GM19395 (cell line): ENCODE measurements at regions not wholly inside any gene's neighbourhood (a gene's known extent, or its start where the extent isn't known, plus 50 kb on each side); places are given as distances from the start of the nearest gene placed in this dataset.
"Not testable (repeated sequence)": the region's sequence is repeated elsewhere in the genome, so short reads cannot be mapped to it uniquely, and the experiment has no call there.

Experiments
- ATAC-seq: cut with Tn5 transposase; IDR thresholded peaks from one replicate; pipeline ENCODE4 v1.9.1; 2021; ENCODE audit warnings: mild to moderate bottlenecking, moderate library complexity; ENCODE audit not compliant: unreplicated experiment

DNA sequence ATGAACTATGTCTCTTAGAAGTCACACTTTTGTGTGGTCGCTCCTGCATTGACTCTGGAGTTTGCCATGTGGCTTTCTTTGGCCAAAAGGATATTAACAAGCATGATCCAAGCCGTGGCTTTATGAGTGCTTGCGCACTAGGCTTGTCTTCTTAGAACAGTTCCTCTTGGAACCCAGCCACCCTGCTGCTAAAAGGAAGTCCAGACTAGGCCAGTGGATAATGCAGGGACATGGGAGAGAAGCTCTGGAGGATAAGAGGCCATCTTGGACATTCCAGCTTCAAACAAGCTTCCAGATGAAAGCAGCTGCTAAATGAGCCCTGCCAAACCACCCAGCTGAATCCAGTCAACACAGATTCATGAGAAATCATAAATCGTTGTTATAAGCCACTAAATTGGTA lies 346.4 kb downstream of the CDC5L start:
- ATAC-seq: no peak

DNA sequence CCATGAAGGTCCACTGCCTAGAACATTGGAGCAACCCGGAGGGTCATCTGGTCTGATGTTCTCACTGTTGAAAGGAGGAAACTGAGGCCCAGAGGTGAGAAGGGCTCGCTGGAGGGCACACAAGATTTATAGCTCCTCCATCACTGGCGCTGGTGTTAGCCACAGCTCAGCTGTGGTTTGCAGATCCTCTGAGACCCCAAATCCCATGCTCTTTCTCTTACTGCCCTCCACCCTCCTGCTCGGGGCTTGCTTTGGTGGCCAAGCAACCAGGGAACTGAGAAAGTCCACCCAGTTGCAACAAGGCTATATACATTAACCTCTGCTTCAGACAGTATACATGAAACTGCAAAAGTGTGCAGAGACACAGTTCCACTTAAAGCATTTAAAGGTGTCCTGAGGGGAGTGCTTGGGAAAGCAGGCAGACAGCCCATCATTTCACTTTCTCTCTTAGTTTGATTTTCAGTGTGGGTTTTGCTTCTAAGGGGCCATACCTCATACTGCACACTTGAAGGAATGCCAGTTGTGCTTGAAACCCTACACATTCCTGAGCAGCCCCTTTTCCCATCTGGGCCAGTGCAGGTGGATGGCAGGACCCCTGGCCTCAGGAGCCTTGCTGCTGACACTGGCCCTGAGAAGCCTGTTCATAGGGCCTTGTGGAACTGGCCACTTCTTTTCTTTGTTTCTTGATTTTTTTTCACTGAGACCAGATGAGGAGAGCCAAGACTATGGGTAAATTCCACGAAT lies 347.6 kb downstream of the CDC5L start:
- ATAC-seq: peak; percentile 23

DNA sequence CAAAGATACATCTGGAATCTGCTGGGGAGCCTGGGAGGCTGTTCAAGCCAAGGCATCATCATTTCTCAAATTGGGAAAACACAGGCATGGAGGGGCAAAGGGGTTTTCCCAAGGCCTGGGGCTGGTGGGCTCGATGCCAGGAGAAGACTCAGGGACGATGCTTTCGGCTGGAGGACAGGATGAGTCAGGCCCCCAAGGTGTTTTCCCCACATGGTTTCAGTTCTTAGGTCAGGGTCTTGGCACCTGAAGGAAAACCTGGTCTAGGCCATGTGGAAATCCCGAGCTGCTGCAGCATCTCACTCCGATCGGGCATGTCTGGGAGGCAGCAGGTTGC lies 348.1 kb downstream of the CDC5L start:
- ATAC-seq: peak; percentile 47

DNA sequence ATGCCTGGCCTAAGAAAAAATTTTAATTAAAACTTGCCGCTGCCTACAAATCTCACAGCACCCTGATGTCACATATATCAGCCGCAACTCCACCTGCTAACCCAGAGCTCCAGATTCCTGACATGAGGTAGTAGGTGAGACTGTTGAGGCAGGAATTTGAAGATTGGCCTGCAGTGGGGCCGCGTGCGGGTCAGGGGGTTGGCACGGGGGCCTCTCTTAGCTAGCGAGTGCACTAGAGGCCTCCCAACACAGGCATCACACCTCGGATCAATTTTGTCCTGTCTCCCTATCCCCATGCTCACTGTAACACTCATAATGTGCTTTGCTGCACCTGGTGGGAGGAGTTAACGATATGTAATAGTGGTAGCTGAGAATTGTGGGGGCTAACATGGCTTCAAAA lies 349.8 kb downstream of the CDC5L start:
- no peak for ATAC-seq

DNA sequence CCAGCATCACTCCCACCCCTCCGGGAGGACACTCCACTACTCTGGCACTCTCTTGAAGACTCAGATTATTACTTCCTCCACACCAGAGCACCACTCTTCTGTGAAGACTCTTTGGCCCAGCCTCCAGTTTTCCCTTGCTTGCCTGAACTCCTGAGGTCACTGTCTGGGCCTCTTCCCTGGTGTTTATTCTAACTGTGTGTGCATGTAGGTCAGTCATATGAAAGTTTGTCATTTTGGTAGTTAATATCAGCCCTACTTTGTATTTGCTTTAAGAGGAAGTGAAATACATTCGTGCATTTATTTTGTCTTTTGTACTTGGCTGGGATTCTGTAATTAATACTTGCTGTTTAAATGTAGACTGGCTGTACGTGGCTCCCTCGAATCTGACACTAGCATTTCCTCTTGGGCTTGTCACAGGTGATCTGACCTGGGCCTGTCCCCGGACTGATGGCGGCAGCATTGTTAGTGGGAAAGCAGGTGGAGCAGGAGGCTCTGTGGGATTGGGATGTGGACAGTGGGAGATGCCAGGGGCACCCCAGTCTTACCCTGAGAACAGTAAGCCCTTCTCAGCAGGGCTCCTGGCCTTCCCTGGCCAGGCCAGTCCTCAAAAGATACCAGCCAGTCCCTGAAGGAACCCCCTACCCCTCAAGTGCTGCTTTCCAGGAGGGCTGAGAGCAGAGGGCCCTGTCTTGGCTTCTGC lies 350.5 kb downstream of the CDC5L start:
- no peak for ATAC-seq

DNA sequence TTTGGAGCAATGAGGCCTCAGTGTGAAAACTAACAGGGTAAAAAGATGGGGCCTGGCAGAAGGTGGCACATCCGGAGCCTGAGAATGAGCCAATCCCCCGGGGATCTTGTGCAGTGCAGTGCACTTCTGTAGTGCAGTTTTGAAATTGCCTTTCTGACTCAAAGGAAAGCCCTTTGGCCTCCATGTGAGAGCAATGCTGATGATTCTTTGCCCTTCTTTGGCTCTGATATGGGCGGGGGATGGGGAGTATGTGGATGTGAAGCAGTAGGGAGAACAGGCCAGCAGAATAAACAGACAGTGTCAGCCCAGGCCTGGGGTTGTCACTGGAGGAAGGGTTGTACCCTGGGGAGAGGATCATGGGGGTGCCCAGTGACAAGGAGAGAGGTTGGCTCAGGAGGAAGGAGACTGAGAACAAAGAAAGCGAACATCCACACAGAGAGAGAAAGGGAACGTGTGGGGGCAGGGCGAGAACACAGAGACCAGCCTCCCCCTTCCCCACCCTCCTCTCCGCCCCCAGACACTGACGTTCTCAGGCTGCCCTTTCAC lies 351.2 kb downstream of the CDC5L start:
- no peak for ATAC-seq

GRCh38 chr6:44739181-44739580 lies 351.7 kb downstream of the CDC5L start:
- ATAC-seq: no peak

DNA sequence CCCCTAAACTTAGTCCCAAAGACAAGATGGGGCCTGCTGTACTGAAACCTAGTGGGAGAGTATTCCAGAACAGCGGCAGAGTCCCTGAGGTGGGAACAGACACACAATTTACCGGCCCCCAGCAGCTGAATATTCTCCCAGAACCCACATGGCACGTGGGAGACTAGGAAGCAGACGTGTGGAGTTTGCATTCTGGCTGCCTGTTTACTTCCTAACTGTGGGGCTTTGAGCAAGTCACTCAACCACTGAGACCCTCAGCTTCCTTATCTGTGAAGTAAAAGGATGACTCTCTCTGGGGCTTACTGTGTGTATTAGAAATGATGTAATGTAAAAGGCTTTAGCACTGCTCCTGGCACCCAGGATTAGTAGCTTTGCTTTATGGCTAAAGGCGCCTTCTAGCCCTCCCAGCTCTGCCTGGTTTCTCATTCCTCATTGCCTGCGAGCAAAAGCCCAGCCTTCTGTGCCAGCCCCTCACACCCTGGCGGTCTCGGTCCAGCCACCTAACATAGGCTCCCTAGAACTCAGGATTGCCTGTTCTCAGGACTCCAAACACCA lies 353.1 kb downstream of the CDC5L start:
- ATAC-seq: no peak

DNA sequence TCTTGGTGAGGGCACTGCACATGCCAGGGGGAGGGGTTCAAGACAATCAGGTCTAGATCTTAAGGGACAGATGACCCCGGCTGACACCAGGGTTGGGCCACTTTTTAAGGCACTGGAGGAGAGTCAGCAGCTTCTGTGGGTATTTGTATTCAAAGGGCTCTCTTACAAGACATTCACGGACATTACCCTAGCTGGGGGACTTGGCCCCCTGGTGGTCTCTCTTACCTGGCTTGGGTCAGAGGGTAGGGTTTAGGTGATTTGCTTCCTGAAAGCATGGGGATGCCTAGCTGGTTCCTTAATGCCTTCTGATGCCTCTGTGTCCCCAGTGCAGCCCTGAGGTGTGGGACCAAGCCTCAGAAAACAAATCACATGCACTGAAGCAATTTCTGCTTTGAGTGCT lies 354.7 kb downstream of the CDC5L start:
- ATAC-seq: no peak

DNA sequence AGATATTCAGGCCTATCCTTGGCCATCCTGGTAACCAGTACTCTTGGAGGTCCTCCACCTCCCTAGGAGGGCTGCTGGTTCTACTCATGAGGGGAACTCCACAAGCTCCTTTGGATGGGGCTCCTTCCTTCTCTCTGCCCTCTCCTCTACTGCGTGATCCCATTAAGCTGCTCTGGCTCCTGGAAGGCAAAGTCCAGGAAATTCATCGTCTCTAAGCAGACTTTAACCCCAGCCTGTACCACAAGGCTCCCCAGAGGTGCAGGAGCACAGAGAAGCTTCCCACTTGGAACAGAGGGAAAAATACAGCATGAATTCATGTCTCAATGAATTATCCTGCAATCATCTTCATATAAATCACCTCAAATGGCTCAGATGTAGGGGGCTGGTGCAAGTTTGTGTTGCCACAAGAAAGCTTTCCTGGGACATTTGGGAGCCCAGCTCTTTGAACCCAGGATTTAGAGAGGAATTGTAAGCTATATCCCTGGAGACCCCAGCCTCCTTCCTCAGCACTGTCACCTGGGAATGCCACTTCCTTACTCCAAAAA lies 355.4 kb downstream of the CDC5L start:
- no peak for ATAC-seq

DNA sequence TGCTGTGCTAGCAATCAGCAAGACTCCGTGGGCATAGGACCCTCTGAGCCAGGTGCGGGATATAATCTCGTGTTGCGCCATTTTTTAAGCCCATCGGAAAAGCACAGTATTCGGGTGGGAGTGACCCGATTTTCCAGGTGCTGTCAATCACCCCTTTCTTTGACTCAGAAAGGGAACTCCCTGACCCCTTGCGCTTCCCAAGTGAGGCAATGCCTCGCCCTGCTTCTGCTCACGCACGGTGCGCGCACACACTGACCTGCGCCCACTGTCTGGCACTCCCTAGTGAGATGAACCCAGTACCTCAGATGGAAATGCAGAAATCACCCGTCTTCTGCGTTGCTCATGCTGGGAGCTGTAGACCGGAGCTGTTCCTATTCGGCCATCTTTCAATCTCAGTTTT lies 372.6 kb downstream of the CDC5L start:
- ATAC-seq: not testable (repeated sequence)

- no peak for ATAC-seq
These were observed 373.5 kb downstream of the CDC5L start for GRCh38 chr6:44761046-44761445.

DNA sequence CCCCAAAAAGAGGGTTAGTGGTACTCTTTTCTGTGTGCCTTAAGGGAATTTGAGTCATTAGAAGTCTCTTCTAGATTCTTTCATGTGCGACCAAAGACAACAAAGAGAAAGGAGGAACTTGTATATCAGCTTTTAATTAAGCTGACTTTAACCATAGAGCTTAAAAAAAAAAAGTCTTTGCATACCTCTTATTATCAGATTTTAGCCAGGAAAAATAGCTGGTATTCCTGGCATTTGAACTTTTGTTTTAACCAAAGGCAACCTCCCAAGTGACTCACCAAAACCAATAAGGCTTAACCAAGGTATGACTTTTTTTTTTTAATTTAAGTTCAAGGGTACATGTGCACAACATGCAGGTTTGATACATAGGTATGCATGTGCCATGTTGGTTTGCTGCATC lies 375.0 kb downstream of the CDC5L start:
- ATAC-seq: no peak

- ATAC-seq: no peak
These were observed 384.3 kb downstream of the CDC5L start for GRCh38 chr6:44771647-44772415.

- ATAC-seq: no peak
These were observed 385.3 kb downstream of the CDC5L start for GRCh38 chr6:44772838-44773237.

DNA sequence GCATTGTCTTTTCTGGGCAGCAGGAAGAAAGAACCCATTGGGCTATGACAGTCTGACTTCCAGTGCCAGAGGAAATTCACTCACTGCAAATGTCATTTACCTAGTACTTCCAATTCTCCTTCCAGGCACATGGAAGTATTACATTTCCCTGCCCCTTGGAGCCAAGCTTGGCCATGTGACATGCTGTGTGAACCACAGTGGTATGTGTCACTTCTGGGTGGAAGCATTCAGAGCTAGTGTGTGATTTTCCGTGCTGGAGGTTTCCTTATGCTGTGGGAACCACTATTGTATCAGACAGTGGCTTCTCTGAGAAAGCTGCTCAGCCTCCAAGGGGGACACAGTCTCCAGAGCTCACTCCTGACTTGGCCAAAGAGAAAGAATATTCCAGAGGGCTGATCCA lies 387.6 kb downstream of the CDC5L start:
- ATAC-seq: no peak

DNA sequence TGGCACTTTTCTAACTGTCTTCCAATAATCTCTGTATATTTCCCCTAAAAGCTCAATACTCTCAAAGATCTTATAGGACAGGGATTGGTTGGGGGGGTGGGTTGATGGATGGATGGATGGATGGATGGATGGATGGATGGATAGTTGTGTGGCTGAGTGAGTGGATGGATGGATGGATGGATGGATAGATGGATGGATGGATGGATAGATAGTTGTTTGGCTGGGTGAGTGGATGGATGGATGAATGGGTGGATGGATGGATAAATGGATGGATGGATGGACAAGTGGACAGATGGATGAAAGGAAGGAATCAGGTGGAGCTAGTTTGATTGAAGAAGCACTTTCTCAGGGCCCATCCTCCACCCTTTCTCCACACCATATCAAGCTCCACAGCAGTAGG lies 388.8 kb downstream of the CDC5L start:
- ATAC-seq: no peak

DNA sequence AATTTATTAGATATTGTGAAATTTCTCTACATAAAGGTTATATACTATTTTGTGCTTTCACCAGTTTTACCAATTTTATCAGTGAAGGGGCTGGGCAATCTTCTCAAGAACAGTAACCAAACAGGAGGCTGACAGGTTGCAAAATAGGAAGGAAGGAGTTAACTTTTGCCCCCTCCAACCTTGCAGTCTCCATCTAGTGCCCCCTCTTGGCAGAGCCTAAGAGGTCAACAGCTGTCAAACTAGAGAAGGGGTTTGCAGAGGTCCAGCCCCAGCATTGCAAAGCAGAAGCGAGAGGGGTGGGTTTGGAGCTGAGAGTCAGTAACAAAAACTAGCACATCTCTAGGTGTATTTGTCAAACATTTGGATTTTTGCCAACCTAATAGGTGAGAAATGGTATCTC lies 391.0 kb downstream of the CDC5L start:
- no peak for ATAC-seq
